Fibroblast of the aortic adventitia (primary cell): ENCODE measurements at regions not wholly inside any gene's neighbourhood (a gene's known extent, or its start where the extent isn't known, plus 50 kb on each side); places are given as distances from the start of the nearest gene placed in this dataset.
"Not testable (repeated sequence)": the region's sequence is repeated elsewhere in the genome, so short reads cannot be mapped to it uniquely, and the experiment has no call there.

Experiments used
- DNase-seq: peaks from one replicate; pipeline ENCODE4 v3.0.0-alpha.2; 2010; ENCODE audit warnings: low read depth
- H3K4me3 ChIP-seq: 2 replicates; pipeline ENCODE4 v1.5.1; 2011; ENCODE audit warnings: low read depth, mild to moderate bottlenecking, control low read depth, low read length, moderate library complexity
- CTCF ChIP-seq: IDR thresholded peaks from 2 replicates; pipeline ENCODE4 v1.5.1; 2011; ENCODE audit warnings: mild to moderate bottlenecking, low read length, control low read depth, inconsistent platforms; ENCODE audit not compliant: insufficient read depth

DNA sequence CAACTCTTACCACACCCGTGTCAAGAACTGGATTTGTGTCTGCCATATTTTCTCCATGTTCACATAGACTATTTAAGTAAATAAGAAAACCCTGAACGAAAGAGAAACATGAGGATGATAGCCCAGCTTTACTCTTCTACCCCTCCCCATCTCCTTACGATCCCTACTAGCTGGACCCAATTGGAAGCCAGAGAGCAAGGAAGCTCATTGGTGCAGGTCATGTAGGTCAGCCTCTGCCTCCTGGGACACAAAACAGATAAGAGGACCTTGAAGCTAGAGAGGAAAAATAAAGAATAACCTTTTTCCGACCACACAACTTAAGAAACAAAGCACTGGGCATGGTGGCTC, 124.6 kb upstream of the ATF7IP start:
- TF ChIP-seq CTCF: no peak
- H3K4me3 ChIP-seq: no peak overlapping the region
- DNase-seq: no peak

DNA sequence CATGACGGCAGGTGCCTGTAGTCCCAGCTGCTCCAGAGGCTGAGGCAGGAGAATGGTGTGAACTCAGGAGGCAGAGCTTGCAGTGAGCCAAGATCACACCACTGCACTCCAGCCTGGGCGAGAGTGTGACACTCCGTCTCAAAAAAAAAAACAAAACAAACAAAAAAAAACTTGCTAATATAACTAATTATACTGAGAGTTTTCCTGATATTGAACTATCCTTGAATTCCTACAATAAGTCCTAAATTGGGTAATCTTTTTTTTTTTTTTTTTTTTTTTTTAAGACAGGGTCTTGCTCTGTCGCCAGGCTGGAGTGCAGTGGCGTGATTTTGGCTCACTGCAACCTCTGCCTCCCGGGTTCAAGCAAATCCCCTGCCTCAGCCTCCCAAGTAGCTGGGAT, 122.7 kb upstream of the ATF7IP start:
- H3K4me3 ChIP-seq, DNase-seq: not testable (repeated sequence)

DNA sequence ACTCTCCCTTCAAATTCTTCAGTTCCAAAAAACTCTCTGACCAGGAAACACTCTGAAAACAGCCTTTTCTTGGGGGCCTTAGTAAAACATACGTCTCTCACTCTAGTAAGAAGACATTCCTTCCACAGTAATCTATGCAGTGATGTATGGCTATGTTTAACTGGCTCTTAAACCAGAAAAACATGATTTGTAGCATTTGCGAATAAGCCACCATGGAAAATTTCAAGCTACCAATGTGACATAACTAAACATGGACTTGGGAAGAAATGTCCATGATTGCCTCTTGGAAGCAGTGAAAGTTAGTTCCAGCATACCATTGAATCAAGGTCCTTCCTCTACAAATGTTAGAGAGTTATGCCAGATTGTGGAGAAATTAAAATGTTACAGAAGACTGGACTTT, 121.5 kb upstream of the ATF7IP start:
- H3K4me3 ChIP-seq: no peak overlapping the region
- no peak for TF ChIP-seq CTCF
- no peak for DNase-seq

DNA sequence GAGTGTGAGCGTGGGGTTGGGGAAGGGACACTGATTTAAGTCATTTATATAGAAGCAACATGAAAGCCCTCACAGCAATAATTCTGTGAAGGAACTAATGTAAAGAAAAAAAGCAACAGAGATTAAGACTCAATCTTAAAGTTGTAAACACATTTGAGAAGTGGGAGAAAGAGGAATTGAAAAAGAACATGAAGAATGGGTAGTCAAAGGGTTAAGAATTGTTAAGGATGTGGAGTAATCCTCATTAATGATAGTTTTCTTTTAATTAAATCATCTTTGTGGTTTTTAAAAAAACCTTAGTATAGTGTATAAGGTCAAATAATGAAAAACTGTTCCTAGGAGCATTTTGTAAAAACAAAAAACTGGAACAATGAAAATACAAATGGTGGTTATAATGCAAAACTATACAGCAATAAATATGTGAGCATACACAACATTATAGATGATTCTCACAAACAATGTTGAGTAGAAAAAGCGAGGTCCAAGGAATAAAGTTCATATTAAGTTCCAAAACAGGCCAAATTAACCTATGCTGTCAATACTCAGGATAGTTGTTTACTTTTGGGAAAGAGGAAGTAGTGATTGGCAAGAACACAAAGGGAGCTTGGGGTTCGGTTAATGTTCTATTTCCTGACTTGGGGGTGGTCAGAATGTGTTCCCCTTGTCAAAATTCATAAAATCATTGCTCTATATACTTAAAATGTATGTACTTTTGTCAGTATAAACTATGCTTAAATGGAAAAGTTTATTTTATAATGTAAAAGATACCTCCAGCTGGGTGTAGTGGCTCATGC, 120.4 kb upstream of the ATF7IP start:
- no peak overlapping the region for H3K4me3 ChIP-seq
- no peak for TF ChIP-seq CTCF
- no peak for DNase-seq

DNA sequence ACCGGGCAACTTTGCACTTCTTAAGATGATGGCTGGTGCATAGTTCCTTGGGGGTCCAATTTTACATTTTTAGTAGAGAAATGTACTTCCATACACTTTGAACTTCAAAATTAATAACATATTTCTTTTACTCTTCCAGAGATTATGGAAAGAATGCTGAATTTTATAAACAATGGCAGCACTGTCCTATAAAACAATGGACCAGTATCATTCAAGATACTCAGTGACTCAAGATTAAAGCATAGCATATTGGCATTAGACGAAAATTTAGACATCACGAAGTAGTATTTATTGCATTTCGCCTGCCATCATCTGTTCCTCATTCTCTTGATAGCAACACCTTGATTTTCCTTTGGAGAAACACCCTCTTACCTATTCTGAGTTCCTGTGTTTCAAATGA, 118.3 kb upstream of the ATF7IP start:
- no peak overlapping the region for H3K4me3 ChIP-seq
- TF ChIP-seq CTCF: no peak
- DNase-seq: no peak

DNA sequence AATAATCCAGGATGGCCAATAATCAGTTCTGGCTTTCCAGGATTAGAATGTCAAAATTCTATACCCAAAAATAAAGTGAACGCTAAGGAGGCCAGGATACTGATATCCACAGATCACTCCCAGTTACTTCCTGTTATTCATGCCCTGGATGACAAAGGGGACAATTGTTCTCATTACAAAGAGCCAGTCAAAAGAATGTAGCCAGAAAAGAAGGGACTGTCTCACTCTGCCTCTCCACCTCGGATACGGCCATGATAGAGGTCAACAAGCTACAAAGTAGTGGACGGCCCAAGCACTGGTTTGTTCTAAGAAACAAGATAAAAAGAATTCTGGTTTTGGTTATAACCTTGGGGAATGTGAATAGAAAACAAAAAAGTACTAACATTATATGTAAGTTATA, 116.1 kb upstream of the ATF7IP start:
- no peak overlapping the region for H3K4me3 ChIP-seq
- no peak for DNase-seq
- TF ChIP-seq CTCF: no peak

GRCh38 chr12:14252697-14253096, 112.8 kb upstream of the ATF7IP start:
- H3K4me3 ChIP-seq: no peak overlapping the region
- DNase-seq: no peak
- no peak for TF ChIP-seq CTCF
